HEK293T (cell line): ENCODE measurements at regions not wholly inside any gene's neighbourhood (a gene's known extent, or its start where the extent isn't known, plus 50 kb on each side); places are given as distances from the start of the nearest gene placed in this dataset.

ENCODE experiments used
- CTCF ChIA-PET: fragments of 350-600 bp; formaldehyde crosslinking; extraction: SDS; loops from one replicate; lab custom pipeline; 2021; ENCODE audit warnings: antibody characterized with exemption, inconsistent platforms; lab: Yijun Ruan, JAX
- POLR2A ChIA-PET: fragments of 350-600 bp; formaldehyde crosslinking; extraction: SDS; loops from one replicate; lab custom pipeline; 2020; ENCODE audit warnings: antibody characterized with exemption, inconsistent platforms; lab: Yijun Ruan, JAX
- DNase-seq: peaks from one replicate; pipeline ENCODE4 v3.0.0; 2012; ENCODE audit warnings: mixed read lengths; ENCODE audit errors: extremely low spot score
- ARNT ChIP-seq: fragments of 450-650 bp; IDR thresholded peaks from 2 replicates; pipeline ENCODE4 v1.6.1; 2017; ENCODE audit warnings: mild to moderate bottlenecking
- BHLHE40 ChIP-seq: fragments of 450-650 bp; IDR thresholded peaks from 2 replicates; pipeline ENCODE4 v1.6.1; 2016; ENCODE audit warnings: mild to moderate bottlenecking, moderate library complexity, borderline replicate concordance
- CTBP1 ChIP-seq: fragments of 450-650 bp; IDR thresholded peaks from 2 replicates; pipeline ENCODE4 v1.6.1; 2016; ENCODE audit warnings: borderline replicate concordance
- ELF4 ChIP-seq: fragments of 450-650 bp; IDR thresholded peaks from 2 replicates; pipeline ENCODE4 v1.6.1; 2017; ENCODE audit warnings: antibody characterized with exemption
- FOXA1 ChIP-seq: fragments of 450-650 bp; IDR thresholded peaks from 2 replicates; pipeline ENCODE4 v1.6.1; 2016; ENCODE audit warnings: mild to moderate bottlenecking
- FOXK2 ChIP-seq: fragments of 450-650 bp; IDR thresholded peaks from 2 replicates; pipeline ENCODE4 v1.6.1; 2016; ENCODE audit warnings: mild to moderate bottlenecking
- FOXM1 ChIP-seq: fragments of 450-650 bp; IDR thresholded peaks from 2 replicates; pipeline ENCODE4 v1.6.1; 2017; ENCODE audit warnings: mild to moderate bottlenecking, borderline replicate concordance
- HDGF ChIP-seq: fragments of 450-650 bp; IDR thresholded peaks from 2 replicates; pipeline ENCODE4 v1.6.1; 2017; ENCODE audit warnings: antibody characterized with exemption, borderline replicate concordance
- L3MBTL2 ChIP-seq: fragments of 450-650 bp; conservative IDR thresholded peaks from 2 replicates; pipeline ENCODE4 v1.6.1; 2016; ENCODE audit warnings: mild to moderate bottlenecking
- LEF1 ChIP-seq: fragments of 450-650 bp; IDR thresholded peaks from 2 replicates; pipeline ENCODE4 v1.6.1; 2017; ENCODE audit warnings: mild to moderate bottlenecking, borderline replicate concordance
- NFRKB ChIP-seq: fragments of 450-650 bp; IDR thresholded peaks from 2 replicates; pipeline ENCODE4 v1.6.1; 2016; ENCODE audit warnings: mild to moderate bottlenecking, moderate library complexity
- SP1 ChIP-seq: fragments of 450-650 bp; IDR thresholded peaks from 2 replicates; pipeline ENCODE4 v1.6.1; 2017
- SUZ12 ChIP-seq: fragments of 450-650 bp; IDR thresholded peaks from 2 replicates; pipeline ENCODE4 v1.6.1; 2016; ENCODE audit warnings: mild to moderate bottlenecking
- TARDBP ChIP-seq: fragments of 450-650 bp; IDR thresholded peaks from 2 replicates; pipeline ENCODE4 v1.6.1; 2016
- ZNF384 ChIP-seq: fragments of 450-650 bp; IDR thresholded peaks from 2 replicates; pipeline ENCODE4 v1.6.1; 2016
- TF ChIP-seq, protein P1 (sequence below): fragments of 450-650 bp; IDR thresholded peaks from 2 replicates; pipeline ENCODE4 v1.6.1; 2016

- TF ChIP-seq LEF1 (no peak), TARDBP (no peak), FOXA1 (no peak), NFRKB (no peak), SUZ12 (no peak), BHLHE40 (no peak), L3MBTL2 (no peak), ELF4 (no peak)
- TF ChIP-seq, protein P1, sequence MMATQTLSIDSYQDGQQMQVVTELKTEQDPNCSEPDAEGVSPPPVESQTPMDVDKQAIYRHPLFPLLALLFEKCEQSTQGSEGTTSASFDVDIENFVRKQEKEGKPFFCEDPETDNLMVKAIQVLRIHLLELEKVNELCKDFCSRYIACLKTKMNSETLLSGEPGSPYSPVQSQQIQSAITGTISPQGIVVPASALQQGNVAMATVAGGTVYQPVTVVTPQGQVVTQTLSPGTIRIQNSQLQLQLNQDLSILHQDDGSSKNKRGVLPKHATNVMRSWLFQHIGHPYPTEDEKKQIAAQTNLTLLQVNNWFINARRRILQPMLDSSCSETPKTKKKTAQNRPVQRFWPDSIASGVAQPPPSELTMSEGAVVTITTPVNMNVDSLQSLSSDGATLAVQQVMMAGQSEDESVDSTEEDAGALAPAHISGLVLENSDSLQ = no peak
- ChIA-PET CTCF (no interaction called here), POLR2A (no interaction called here)
- no peak for DNase-seq
These were observed 594.1 kb upstream of the FAM98A start for GRCh38 chr2:34193164-34193563.

- no peak for DNase-seq
- TF ChIP-seq L3MBTL2 (no peak), FOXK2 (no peak), FOXM1 (no peak), ARNT (no peak), FOXA1 (no peak), CTBP1 (no peak), SUZ12 (no peak), NFRKB (no peak), BHLHE40 (no peak), HDGF (no peak), TARDBP (no peak), ZNF384 (no peak), SP1 (no peak), LEF1 (no peak), ELF4 (no peak)
- TF ChIP-seq, protein P1 = no peak
- CTCF ChIA-PET = no interaction called here
- POLR2A ChIA-PET = no interaction called here
These were observed 589.6 kb upstream of the FAM98A start for GRCh38 chr2:34188464-34189303.

DNA sequence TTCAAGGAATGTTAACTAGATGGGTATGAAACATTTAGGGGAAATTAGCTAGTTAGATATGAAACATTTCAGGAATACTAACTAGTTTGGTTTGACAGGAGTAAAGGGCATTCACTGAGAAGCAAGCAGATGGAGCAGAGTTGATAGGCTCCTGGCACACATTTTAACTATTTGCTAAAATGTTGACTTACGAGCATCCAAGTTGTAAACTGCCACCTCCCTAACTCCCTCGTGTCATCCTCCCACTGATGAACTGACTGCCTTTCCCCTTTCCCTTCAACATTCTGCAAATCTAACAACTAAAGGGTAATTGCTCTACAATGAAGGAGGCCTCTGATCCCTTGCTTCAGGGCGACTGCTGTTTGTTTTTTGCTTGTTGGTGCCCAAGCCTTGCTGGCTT lies 580.4 kb upstream of the FAM98A start:
- no peak for TF ChIP-seq L3MBTL2
- TF ChIP-seq SP1 = no peak
- TF ChIP-seq, protein P1 = no peak
- no peak for TF ChIP-seq FOXK2
- no peak for TF ChIP-seq FOXA1
- TF ChIP-seq NFRKB = no peak
- no peak for TF ChIP-seq SUZ12
- no peak for TF ChIP-seq ARNT
- TF ChIP-seq CTBP1 = no peak
- no peak for TF ChIP-seq TARDBP
- TF ChIP-seq FOXM1 = no peak
- CTCF ChIA-PET = no interaction called here
- DNase-seq = no peak
- POLR2A ChIA-PET = no interaction called here

- ChIA-PET POLR2A (no interaction called here), CTCF (no interaction called here)
- no peak for DNase-seq
- TF ChIP-seq HDGF = no peak
- no peak for TF ChIP-seq FOXM1
- no peak for TF ChIP-seq ARNT
- TF ChIP-seq LEF1 = no peak
- TF ChIP-seq FOXK2 = no peak
- TF ChIP-seq L3MBTL2 = no peak
- no peak for TF ChIP-seq TARDBP
- TF ChIP-seq SUZ12 = no peak
- no peak for TF ChIP-seq FOXA1
- TF ChIP-seq NFRKB = no peak
- TF ChIP-seq BHLHE40 = no peak
- no peak for TF ChIP-seq SP1
- no peak for TF ChIP-seq ELF4
- TF ChIP-seq, protein P1 = no peak
- TF ChIP-seq CTBP1 = no peak
- no peak for TF ChIP-seq ZNF384
These were observed 579.4 kb upstream of the FAM98A start for GRCh38 chr2:34178482-34178881.

GRCh38 chr2:34176693-34177092 lies 577.6 kb upstream of the FAM98A start:
- POLR2A ChIA-PET = no interaction called here
- DNase-seq = no peak
- CTCF ChIA-PET = no interaction called here
- TF ChIP-seq TARDBP (no peak), FOXK2 (no peak), ELF4 (no peak), SP1 (no peak), ZNF384 (no peak), L3MBTL2 (no peak), ARNT (no peak), NFRKB (no peak), BHLHE40 (no peak), FOXA1 (no peak), CTBP1 (no peak), SUZ12 (no peak), FOXM1 (no peak), LEF1 (no peak), HDGF (no peak)
- TF ChIP-seq, protein P1 = no peak
